K562 (cell line): ENCODE measurements at regions not wholly inside any gene's neighbourhood (a gene's known extent, or its start where the extent isn't known, plus 50 kb on each side); places are given as distances from the start of the nearest gene placed in this dataset.

Experiments
- ILK ChIP-seq: fragments of 450-650 bp; IDR thresholded peaks from 2 replicates; pipeline ENCODE4 v1.6.1; 2016; ENCODE audit warnings: missing genetic modification characterization, low read depth, mild to moderate bottlenecking, missing compliant biosample characterization, moderate library complexity, borderline replicate concordance
- MAZ ChIP-seq, 2 experiments: fragments of 450-650 bp in 1 of 2; sonication (generic) in 1 of 2; formaldehyde crosslinking; IDR thresholded peaks in 1 of 2; conservative IDR thresholded peaks in 1 of 2; 2 replicates each; pipeline versions ENCODE4 v1.4.0 to v1.5.0; 2020; ENCODE audit warnings: mild to moderate bottlenecking in 1 of 2, missing genetic modification reagents in 1 of 2
- NR4A1 ChIP-seq, 2 experiments: fragments of 250-450 bp in 1 of 2; fragments of 450-650 bp in 1 of 2; sonication (Bioruptor Pico) in 1 of 2; IDR thresholded peaks; 2 replicates each; pipeline versions ENCODE4 v1.4.0 to v1.6.1; 2016 to 2020; ENCODE audit warnings: mild to moderate bottlenecking in 2 of 2, missing compliant biosample characterization in 1 of 2, missing genetic modification characterization in 1 of 2, moderate library complexity in 1 of 2
- PTTG1 ChIP-seq: fragments of 450-650 bp; IDR thresholded peaks from 2 replicates; pipeline ENCODE4 v1.6.1; 2016; ENCODE audit warnings: low read depth, mild to moderate bottlenecking, missing genetic modification characterization, missing compliant biosample characterization
- ZNF668 ChIP-seq: fragments of 250-450 bp; sonication (Bioruptor Pico); IDR thresholded peaks from 2 replicates; pipeline ENCODE4 v1.8.0; 2022; ENCODE audit warnings: mild to moderate bottlenecking, inconsistent platforms
- TF ChIP-seq, protein P1 (sequence below): sonication (generic); formaldehyde crosslinking; IDR thresholded peaks from 2 replicates; pipeline ENCODE4 v1.5.0; 2020; ENCODE audit warnings: missing genetic modification reagents
- TF ChIP-seq, protein P2 (sequence below): fragments of 450-650 bp; IDR thresholded peaks from 2 replicates; pipeline ENCODE4 v1.6.1; 2017; ENCODE audit warnings: antibody characterized with exemption, mild to moderate bottlenecking

DNA sequence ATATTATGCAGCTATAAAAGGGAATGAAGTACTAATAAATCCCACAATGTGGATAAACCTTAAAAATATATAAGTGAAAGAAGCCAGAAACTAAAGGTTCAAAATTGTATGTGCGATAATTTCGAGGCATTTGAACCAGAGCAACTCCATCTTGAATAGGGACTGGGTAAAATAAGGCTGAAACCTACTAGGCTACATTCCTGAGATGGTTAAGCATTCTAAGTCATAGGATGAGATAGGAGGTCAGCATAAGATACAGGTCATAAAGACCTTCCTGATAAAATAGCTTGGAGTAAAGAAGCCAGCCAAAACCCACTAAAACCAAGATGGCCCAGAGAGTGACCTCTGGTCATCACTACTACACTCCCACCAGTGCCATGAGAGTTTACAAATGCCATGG, 103.1 kb downstream of the SLC16A1 start (continued):
- no peak for TF ChIP-seq NR4A1 (CRISPR knock-in tag; IDR thresholded peaks at IDR 0.05)
- peak; percentile 60 for TF ChIP-seq NR4A1 (tag; IDR thresholded peaks at IDR 0.05)
- TF ChIP-seq ZNF668: peak; percentile 57; the same call in 1 of the 2 replicates
- TF ChIP-seq, protein P1, sequence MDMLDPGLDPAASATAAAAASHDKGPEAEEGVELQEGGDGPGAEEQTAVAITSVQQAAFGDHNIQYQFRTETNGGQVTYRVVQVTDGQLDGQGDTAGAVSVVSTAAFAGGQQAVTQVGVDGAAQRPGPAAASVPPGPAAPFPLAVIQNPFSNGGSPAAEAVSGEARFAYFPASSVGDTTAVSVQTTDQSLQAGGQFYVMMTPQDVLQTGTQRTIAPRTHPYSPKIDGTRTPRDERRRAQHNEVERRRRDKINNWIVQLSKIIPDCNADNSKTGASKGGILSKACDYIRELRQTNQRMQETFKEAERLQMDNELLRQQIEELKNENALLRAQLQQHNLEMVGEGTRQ: no peak
- no peak for TF ChIP-seq MAZ (CRISPR knock-in tag; conservative IDR thresholded peaks at IDR 0.05 in 1 of 2, IDR thresholded peaks at IDR 0.05 in 1 of 2)
- TF ChIP-seq, protein P2, sequence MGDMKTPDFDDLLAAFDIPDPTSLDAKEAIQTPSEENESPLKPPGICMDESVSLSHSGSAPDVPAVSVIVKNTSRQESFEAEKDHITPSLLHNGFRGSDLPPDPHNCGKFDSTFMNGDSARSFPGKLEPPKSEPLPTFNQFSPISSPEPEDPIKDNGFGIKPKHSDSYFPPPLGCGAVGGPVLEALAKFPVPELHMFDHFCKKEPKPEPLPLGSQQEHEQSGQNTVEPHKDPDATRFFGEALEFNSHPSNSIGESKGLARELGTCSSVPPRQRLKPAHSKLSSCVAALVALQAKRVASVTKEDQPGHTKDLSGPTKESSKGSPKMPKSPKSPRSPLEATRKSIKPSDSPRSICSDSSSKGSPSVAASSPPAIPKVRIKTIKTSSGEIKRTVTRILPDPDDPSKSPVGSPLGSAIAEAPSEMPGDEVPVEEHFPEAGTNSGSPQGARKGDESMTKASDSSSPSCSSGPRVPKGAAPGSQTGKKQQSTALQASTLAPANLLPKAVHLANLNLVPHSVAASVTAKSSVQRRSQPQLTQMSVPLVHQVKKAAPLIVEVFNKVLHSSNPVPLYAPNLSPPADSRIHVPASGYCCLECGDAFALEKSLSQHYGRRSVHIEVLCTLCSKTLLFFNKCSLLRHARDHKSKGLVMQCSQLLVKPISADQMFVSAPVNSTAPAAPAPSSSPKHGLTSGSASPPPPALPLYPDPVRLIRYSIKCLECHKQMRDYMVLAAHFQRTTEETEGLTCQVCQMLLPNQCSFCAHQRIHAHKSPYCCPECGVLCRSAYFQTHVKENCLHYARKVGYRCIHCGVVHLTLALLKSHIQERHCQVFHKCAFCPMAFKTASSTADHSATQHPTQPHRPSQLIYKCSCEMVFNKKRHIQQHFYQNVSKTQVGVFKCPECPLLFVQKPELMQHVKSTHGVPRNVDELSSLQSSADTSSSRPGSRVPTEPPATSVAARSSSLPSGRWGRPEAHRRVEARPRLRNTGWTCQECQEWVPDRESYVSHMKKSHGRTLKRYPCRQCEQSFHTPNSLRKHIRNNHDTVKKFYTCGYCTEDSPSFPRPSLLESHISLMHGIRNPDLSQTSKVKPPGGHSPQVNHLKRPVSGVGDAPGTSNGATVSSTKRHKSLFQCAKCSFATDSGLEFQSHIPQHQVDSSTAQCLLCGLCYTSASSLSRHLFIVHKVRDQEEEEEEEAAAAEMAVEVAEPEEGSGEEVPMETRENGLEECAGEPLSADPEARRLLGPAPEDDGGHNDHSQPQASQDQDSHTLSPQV: peak; percentile 87
- TF ChIP-seq ILK: peak; percentile 55; the same call in 1 of the 2 replicates
- TF ChIP-seq PTTG1 (tag): peak; percentile 53; the same call in 1 of the 2 replicates
